ENCODE measurements at regions not wholly inside any gene's neighbourhood (a gene's known extent, or its start where the extent isn't known, plus 50 kb on each side); places are given as distances from the start of the nearest gene placed in this dataset.

DNA sequence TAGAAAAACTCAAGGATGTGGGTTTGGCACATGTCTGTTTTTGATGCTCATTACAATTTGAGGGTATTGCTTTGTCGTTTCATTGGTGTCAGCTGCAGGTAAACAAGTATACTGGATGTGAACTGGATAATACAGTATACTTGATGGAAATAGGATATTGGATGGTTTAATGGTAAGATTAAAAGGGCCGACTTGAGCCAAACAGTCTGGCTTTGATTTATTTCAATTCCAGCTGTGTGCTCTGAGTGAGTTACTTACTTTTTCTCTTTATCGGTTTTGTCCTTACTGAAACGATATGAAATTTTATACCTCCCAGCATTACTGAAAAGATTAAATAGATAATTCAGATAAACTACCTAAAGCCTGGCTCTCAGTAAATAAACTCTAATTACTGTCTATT is 227.6 kb downstream of the ASXL3 start:
- DNase-seq = no peak

DNA sequence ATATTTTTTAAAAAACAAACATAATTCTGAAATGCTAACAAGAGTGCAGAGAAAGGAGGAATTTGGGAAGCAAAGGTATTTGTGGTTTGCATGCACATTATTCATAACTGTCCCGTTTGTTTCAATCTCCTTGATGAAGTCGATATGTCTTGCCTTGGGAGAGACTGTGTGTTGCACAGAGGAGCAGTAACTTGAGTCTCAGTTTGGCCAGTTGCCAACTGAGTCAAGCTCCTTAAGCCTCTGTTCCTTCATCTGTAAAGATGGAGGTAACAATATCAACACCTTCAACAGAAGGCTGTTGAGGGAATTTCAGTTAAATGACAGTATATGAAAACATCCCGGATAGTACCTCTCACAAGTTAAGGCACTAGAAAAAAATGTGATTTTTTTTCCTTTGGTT is 226.2 kb downstream of the ASXL3 start:
- DNase-seq = peak; percentile 86

DNA sequence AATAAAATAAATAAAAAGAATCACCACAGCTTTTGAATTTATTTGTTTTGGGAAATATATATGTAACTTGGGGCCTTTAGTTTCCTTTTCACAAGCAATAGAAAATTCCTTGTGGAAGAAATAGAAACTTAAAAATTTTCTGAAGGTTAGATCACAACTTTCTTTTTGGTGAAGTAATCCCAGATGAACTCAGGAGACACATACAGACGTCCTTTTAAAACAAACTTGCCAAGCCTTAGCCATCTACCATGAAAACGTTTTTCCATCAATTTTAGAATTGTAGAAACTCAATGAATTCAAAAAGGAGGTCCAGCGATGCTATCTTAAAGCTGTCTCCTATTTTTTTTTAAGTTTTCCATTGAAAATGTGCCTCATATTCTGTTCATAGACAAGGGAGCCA is 225.6 kb downstream of the ASXL3 start:
- DNase-seq = no peak

DNA sequence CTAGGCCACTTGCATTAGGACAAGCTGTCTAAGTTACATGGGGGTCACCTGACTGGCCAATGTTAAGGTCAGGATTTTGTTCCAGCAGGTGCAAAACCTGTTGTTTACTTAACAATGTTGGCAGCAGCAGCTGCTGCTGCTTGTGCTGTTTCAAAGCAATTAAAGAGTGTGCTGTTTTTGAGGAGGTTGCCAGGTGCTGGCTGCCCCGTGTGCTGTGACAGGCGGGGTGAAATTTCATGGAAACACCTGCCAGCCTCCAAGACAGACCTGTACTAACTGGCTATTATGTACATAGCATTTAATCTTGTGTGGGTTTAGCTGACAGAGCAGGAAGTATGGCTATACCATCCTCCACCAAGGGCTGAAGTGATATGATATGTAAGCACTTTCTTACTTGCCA is 224.9 kb downstream of the ASXL3 start:
- peak; percentile 92 for DNase-seq

Data from NCI-H2171 (cell line).